Erythroblast (primary cell): ENCODE measurements at regions not wholly inside any gene's neighbourhood (a gene's known extent, or its start where the extent isn't known, plus 50 kb on each side); places are given as distances from the start of the nearest gene placed in this dataset.

Source experiments
- DNase-seq, 2 experiments: peaks; one replicate each; lab custom pipeline; 2025; lab: John Stamatoyannopoulos, UW
- GATA1 ChIP-seq: IDR thresholded peaks from 2 replicates; pipeline ENCODE4 v1.6.1; 2011; ENCODE audit warnings: low read depth, mild to moderate bottlenecking, control low read depth, low read length, moderate library complexity
- POLR2A ChIP-seq: IDR thresholded peaks from 2 replicates; pipeline ENCODE4 v1.6.1; 2011; ENCODE audit warnings: mild to moderate bottlenecking, low read length

DNA sequence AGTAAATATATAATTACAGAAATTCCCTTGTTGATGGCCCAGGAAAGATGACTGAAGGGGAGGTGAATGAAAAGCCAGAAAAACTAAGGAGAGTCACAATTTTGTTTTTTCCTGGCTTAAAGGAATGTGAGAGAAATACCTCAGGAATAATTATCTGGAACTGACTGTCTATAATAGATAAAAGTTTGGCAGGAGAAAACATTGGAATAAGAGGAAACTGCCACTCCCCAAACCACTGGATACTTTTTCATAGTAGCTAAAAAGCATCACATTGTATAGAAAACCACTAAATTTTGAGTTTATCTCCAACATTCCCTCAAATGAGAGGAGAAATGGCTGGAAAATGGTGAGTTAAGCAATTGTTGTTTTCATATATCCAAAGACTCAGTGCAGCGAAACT lies 326.0 kb downstream of the NPR3 start:
- no peak for DNase-seq
- TF ChIP-seq GATA1 (no peak), POLR2A (no peak)

DNA sequence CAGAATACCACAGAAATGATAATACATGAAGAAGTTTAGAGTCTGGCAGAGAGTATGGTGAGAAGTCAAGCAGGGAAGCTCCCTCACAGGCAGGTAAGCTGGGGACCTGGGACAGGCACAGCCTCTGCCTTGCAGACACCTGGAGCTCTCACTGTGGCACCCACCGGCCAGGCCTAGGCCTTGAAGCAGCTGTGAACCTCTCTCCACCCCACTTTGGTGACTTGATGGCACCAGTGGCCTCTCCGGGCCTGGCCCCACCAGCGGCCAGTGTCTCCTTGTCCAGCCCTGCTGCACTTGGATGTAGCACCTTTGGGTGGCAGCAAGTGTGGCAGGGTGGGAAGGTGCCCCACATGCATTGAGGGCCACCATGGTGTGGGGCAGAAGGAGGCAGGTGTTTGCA lies 330.5 kb downstream of the NPR3 start:
- DNase-seq, result no peak
- TF ChIP-seq POLR2A (no peak), GATA1 (no peak)

DNA sequence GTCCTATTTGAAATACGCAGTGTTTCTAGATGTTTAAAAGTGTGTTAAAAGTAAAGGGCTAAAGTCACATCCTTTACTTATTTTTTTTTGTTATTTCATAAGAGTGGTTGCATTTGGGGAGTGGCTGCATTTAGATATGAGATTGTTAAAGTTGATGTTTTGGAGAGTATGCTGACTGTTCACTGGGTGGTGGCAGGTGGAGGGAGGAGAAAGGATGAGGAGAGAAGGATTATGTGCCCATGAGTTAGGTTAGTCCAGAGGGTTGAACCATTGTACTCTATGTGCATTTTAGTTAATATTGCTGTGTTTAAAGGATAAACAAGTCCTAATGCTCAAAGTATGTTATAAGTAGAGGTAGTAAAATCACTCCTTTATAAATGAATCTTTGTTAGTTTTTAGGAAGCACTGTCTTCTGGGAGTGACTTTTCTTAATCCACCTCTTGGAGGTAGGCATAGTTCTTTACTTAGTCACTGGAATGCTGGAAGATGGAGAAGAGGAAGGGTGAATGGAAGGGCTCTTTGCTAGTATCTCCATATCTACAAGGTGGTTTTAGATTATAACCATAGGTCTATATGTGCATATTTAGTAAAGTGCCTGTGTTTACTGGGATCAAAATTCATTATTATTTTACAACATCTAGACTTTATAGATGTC lies 332.3 kb downstream of the NPR3 start:
- TF ChIP-seq POLR2A (no peak), GATA1 (no peak)
- no peak for DNase-seq

DNA sequence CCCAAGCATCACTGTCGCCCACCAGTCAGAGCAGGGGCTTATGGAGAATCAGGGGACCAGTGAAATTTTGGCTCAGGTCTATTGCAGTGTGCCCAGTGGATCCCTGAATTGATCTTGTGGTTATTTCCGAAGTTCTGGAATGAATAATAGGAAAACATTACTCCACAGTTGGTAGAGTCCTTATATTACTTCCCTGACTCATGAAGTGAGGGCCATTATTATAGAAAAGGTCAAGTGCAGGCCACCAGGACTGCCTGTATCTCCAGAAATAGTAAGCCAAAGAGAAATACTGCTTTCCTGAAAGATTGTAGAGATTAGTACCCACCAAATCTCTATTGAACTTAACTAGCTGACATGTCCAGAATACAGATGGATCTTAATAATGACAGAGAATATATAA lies 335.0 kb downstream of the NPR3 start:
- TF ChIP-seq GATA1 (no peak), POLR2A (no peak)
- DNase-seq, result no peak

DNA sequence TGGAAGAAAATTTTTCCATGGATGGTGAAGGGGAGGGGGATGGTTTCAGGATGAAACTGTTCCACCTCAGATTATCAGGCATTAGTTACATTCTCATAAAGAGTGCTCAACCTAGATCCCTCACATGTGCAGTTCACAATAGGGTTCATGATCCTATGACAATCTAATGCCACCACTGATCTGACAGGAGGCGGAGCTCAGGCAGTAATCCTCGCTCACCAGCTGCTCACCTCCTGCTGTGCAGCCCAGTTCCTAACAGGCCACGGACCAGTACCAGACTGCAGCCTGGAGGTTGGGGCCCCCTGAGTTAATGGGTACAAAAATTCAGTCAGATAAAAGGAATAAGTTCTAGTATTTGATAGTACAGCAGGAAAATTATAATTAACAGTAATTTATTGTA lies 337.2 kb downstream of the NPR3 start:
- DNase-seq, result no peak
- no peak for TF ChIP-seq GATA1
- TF ChIP-seq POLR2A, result no peak

DNA sequence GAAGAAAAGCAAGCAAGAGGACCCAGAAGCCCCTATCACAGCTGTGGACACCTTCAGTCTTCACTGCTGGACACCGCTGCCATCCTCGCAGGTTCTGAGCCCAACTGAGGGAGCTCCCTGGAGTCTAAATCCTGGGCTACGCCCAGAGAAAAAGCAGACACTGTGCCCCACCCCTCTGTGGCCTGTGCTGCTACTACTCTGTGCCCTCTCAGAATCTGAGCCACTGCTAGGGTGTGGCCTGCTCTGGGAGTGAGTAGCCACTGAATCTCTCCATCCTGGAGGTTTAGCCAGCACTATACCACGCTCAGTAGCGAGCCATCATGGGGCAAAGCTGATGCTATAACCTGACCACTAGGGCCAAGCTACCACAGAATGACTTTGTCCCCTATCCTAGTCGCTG lies 338.2 kb downstream of the NPR3 start:
- TF ChIP-seq GATA1 (no peak), POLR2A (no peak)
- DNase-seq, result no peak

DNA sequence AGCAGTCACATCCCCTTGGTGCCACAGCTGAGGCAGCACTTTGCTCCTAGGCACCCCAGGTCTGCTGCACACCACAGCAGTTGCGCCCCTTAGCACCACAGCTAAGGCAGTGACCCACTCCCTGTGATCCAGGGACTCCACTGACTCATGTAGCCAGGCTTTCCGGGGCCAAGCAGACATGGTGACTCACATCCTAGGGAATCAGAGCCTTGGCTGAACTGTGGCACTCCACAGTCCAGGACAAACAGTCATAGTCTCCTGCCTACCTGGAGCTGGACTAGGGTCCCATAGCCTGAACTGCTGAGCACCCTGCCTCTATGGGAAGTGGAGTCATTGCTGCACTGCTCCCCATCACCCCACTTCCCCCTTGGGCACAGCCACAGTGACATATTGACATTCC lies 338.7 kb downstream of the NPR3 start:
- DNase-seq, result no peak
- TF ChIP-seq GATA1 (no peak), POLR2A (no peak)

DNA sequence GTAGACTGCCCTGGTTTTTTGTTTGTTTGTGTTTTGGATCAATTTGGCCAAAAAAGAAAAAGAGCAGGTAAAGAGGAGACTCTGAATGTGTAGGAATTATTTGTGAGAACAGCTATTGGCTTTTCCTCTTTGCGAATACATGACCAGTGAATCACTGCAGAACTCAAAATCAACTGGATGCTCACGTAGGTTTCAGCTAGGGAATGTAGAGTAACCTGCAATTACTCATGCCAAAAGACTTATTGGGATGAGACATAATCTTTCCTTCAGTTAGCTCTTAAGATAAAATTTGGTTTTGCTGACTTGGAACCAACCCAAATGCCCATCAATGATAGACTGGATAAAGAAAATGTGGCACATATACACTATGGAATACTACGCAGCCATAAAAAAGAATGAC lies 348.0 kb downstream of the NPR3 start:
- DNase-seq, result no peak
- TF ChIP-seq GATA1 (no peak), POLR2A (no peak)

DNA sequence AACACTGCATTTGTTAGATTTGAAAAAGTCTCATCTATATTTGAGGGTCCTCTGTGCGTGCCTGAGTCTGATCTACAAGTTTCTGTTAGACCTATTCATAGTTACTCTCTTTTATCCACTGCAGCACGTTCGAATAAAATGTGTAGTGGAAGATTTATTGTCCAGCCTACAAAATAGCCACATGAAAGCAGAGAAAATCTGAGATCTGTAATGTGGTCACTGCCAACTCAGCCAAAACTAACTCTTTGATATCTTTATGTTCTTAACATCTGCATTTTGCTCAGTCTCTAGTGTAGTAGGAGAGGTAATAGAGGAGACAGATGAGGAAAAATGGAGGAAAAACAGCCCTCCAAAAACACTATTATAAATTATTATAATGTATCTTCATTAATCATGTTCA lies 354.0 kb downstream of the NPR3 start:
- no peak for DNase-seq
- TF ChIP-seq POLR2A (no peak), GATA1 (no peak)

DNA sequence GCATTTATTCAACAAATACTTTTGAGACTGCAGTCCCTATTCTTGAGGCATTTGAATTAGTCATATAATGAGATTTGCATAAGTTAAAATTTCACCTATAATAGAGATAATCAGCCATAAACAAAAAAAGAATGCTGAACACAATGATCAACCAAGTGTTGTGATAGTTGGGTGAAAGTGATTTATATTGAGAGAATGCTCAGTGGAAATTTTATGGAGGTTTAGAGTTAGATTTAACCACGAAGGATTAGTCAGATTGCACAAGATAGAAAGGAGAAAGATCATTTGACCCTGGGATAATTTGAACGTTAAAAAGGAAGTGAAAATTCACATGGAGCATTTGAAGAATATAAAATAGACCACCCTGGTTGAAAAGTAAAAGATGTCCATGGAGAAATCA lies 356.2 kb downstream of the NPR3 start:
- TF ChIP-seq GATA1, result no peak
- TF ChIP-seq POLR2A, result no peak

DNA sequence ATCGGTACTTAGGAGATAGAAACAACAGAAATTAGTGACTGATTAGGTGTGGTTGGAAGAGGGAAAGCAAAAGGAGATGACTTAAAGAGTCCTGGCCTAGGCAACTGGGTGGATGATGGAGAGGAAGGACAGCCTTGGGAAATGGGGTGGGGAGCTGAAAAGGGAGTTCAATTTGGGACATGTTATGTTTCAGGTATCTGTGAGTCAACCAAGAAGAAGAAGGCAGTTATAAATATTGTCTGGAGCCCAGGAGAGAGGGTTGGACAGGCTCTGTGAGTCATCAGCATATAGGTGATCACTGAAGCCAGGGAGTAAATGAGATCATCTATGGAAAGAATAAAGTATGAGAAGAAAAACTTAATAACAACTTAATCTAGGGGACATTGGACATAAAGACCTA lies 357.7 kb downstream of the NPR3 start:
- TF ChIP-seq GATA1 (no peak), POLR2A (no peak)

More for the DNA sequence above, 356.2 kb downstream of the NPR3 start:
- DNase-seq, result no peak

DNA sequence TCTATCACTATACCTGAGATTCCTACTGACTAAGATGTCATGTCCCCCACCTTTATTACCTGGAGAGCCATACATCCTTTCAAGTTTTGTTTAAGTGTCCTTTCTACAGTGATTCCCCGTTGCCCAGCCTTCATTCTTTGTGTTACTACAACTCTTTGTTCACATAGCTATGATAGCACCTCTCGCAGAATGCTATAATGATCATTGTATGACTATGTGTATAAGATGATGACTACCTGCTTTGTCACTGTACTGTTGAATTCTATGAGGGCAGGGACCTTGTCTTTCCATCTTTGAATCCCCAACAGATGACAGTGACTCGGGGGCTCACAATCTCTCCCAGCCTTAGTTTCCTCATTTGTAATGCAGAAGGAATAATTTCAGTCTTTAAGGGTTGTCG lies 361.2 kb downstream of the NPR3 start:
- DNase-seq, result no peak
- TF ChIP-seq GATA1 (no peak), POLR2A (no peak)

More for the DNA sequence above, 357.7 kb downstream of the NPR3 start:
- DNase-seq, result no peak

DNA sequence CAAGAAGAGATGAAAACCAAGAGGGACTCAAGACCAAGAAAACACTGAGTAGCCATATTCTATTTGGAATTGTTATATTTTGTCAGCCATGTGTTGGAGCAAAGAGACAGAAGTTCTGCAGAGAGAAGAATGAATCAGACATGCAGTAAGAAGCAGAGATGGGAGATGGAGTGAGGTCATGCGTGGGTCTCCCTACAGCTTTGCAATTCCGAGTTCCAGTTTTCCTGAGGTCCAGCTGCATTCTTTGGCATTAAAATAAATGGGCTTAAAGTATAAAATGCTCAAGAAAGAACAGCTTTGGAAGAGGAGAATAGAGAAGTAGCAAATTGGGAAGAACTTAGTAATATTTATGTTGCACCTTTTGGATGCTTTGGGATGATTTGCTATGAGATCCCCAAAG lies 361.6 kb downstream of the NPR3 start:
- no peak for DNase-seq
- TF ChIP-seq GATA1 (no peak), POLR2A (no peak)

DNA sequence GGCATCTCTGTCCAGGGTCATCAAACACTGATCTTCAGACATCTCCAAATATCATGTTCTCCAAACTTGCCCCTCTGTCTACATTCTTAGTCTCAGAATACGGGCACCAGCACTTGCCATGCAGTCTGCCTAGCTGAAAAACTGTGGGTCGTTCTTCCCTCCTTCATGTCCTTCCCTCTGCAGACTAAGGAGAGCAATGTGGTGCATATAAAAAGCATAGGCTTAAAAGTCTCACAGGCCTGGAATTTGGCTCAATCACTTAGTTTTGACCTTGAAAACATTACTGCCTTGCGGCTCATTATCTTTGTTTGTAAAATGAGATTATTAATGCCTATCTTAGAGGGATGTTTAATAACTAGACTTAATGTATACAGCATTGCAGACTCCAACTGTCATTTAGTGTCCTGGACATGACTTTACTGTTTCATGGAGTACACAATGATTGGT lies 362.8 kb downstream of the NPR3 start:
- no peak for DNase-seq
- TF ChIP-seq POLR2A (no peak), GATA1 (no peak)

DNA sequence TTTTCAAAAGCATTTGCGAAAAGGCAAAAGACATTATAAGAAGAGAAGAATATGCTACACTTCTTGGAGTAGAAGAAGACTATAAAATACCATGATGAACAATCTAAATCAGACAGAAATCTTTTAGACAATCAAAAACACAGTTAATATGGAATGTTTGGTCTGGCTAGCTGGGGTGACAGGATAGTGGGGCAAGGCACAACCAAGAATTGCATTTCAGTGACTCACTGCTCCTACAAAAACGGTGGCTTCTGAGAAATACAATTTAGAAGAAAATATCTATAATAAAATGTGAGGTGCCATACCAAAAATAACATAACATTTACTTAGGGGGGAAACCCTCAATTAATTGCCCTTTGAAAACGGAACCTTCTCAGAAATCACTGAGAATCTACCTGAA lies 363.4 kb downstream of the NPR3 start:
- TF ChIP-seq POLR2A (no peak), GATA1 (no peak)
- DNase-seq, result no peak
